NCI-H82 treated with DMSO at 0.1 percent for 48 hours (cell line): ENCODE measurements at regions not wholly inside any gene's neighbourhood (a gene's known extent, or its start where the extent isn't known, plus 50 kb on each side); places are given as distances from the start of the nearest gene placed in this dataset.

Experiments
- DNase-seq: peaks from one replicate; lab custom pipeline; 2025; ENCODE audit not compliant: unreplicated experiment; lab: John Stamatoyannopoulos, UW

- DNase-seq, result no peak
Measured at GRCh38 chr5:161134956-161135355, 282.9 kb upstream of the ATP10B start.

GRCh38 chr5:161134083-161134482 lies 282.1 kb upstream of the ATP10B start:
- no peak for DNase-seq

- no peak for DNase-seq
Measured at GRCh38 chr5:161115941-161116340, 263.9 kb upstream of the ATP10B start.

GRCh38 chr5:161112371-161112770 lies 260.4 kb upstream of the ATP10B start:
- no peak for DNase-seq

GRCh38 chr5:161105525-161105924 lies 253.5 kb upstream of the ATP10B start:
- DNase-seq, result no peak

GRCh38 chr5:161098516-161098915 lies 246.5 kb upstream of the ATP10B start:
- no peak for DNase-seq

- no peak for DNase-seq
Measured at GRCh38 chr5:161096581-161096980, 244.6 kb upstream of the ATP10B start.

GRCh38 chr5:161095953-161096352 lies 243.9 kb upstream of the ATP10B start:
- no peak for DNase-seq

GRCh38 chr5:161094411-161094810 lies 242.4 kb upstream of the ATP10B start:
- DNase-seq, result no peak

- DNase-seq, result no peak
Measured at GRCh38 chr5:161093100-161093499, 241.1 kb upstream of the ATP10B start.

GRCh38 chr5:161089569-161089968 lies 237.6 kb upstream of the ATP10B start:
- no peak for DNase-seq

GRCh38 chr5:161086461-161086860 lies 234.4 kb upstream of the ATP10B start:
- DNase-seq, result no peak

- peak; percentile 71 for DNase-seq
Measured at GRCh38 chr5:161085056-161085455, 233.0 kb upstream of the ATP10B start.

GRCh38 chr5:161084115-161084514 lies 232.1 kb upstream of the ATP10B start:
- no peak for DNase-seq

GRCh38 chr5:161078793-161079192 lies 226.8 kb upstream of the ATP10B start:
- no peak for DNase-seq

GRCh38 chr5:161077936-161078545 lies 226.0 kb upstream of the ATP10B start:
- DNase-seq, result no peak

- DNase-seq, result no peak
Measured at GRCh38 chr5:161077496-161077895, 225.5 kb upstream of the ATP10B start.

- peak; percentile 29 for DNase-seq
Measured at GRCh38 chr5:161064781-161065180, 212.8 kb upstream of the ATP10B start.

- no peak for DNase-seq
Measured at GRCh38 chr5:161064297-161064696, 212.3 kb upstream of the ATP10B start.

- DNase-seq, result peak; percentile 73
Measured at GRCh38 chr5:161058781-161059180, 206.8 kb upstream of the ATP10B start.

- no peak for DNase-seq
Measured at GRCh38 chr5:161051920-161052500, 200.0 kb upstream of the ATP10B start.

GRCh38 chr5:161047024-161047423 lies 195.0 kb upstream of the ATP10B start:
- peak; percentile 38 for DNase-seq

GRCh38 chr5:161042862-161043261 lies 190.9 kb upstream of the ATP10B start:
- DNase-seq, result no peak
